ENCODE measurements at regions not wholly inside any gene's neighbourhood (a gene's known extent, or its start where the extent isn't known, plus 50 kb on each side); places are given as distances from the start of the nearest gene placed in this dataset.

- no peak for TF ChIP-seq SIN3A (IDR thresholded peaks at IDR 0.05; ENCODE audit: low read depth)
- TF ChIP-seq CTCF (IDR thresholded peaks at IDR 0.05 in 2 of 3, conservative IDR thresholded peaks at IDR 0.05 in 1 of 3; ENCODE audit: borderline replicate concordance in 1 of 3, insufficient read depth in 1 of 3, low read depth in 2 of 3, low read length in 2 of 3) = no peak
- no peak for TF ChIP-seq EZH2 (IDR thresholded peaks at IDR 0.05)
- TF ChIP-seq POLR2A (IDR thresholded peaks at IDR 0.05; ENCODE audit: borderline replicate concordance, extremely low read depth, insufficient read depth, insufficient read length) = no peak
- TF ChIP-seq ZNF274 (IDR thresholded peaks at IDR 0.05; ENCODE audit: low read depth, low read length) = no peak
- no peak for TF ChIP-seq EZH2phosphoT487 (IDR thresholded peaks at IDR 0.05; ENCODE audit: borderline replicate concordance)
- no peak for TF ChIP-seq YY1 (IDR thresholded peaks at IDR 0.05; ENCODE audit: extremely low read depth, insufficient replicate concordance, low read depth, low read length)
Measured at GRCh38 chr3:95123104-95123503, 1060.2 kb downstream of the NSUN3 start.
